ENCODE measurements at regions not wholly inside any gene's neighbourhood (a gene's known extent, or its start where the extent isn't known, plus 50 kb on each side); places are given as distances from the start of the nearest gene placed in this dataset.

DNA sequence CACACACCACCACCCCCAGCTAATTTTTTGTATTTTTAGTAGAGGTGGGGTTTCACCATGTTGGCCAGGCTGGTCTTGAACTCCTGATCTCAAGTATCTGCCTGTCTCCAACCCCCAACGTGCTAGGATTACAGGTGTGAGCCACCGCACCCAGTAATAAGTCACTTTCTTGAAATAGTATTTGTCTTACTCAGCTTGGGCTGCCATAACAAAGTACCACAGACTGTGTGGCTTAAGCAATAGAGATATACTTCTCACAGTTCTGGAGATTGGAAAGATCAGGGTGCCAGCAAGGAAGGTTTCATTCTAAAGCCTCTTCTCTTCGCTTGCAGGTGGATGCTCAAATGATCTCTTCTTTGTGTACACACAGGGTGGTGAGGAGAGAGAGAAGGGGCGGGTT lies 99.8 kb downstream of the ARRDC3 start:
- no peak for DNase-seq (ENCODE audit: low read depth)
- H3K4me3 ChIP-seq (ENCODE audit: low read depth, low read length), result no peak overlapping the region
- TF ChIP-seq CTCF (conservative IDR thresholded peaks at IDR 0.05; ENCODE audit: low read depth, low read length), result no peak

DNA sequence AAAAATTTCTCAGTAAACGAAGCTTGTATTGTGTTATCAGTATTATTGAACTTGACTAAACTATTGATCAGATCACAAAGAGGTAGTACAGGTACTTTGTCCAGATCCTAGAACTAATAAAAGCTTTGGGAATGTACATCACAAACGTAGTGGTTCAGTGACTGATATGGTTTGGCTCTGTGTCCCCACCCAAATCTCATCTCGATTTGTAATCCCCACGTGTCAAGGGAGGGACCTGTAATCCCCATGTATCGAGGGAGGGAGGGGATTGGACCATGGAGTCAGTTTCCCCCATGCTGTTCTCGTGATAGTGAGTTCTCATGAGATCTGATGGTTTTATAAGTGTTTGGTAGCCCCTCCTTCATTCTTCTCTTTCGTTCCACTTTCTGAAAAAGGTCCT lies 100.9 kb downstream of the ARRDC3 start:
- TF ChIP-seq CTCF (conservative IDR thresholded peaks at IDR 0.05; ENCODE audit: low read depth, low read length), result no peak
- H3K4me3 ChIP-seq (ENCODE audit: low read depth, low read length), result no peak overlapping the region
- no peak for DNase-seq (ENCODE audit: low read depth)

DNA sequence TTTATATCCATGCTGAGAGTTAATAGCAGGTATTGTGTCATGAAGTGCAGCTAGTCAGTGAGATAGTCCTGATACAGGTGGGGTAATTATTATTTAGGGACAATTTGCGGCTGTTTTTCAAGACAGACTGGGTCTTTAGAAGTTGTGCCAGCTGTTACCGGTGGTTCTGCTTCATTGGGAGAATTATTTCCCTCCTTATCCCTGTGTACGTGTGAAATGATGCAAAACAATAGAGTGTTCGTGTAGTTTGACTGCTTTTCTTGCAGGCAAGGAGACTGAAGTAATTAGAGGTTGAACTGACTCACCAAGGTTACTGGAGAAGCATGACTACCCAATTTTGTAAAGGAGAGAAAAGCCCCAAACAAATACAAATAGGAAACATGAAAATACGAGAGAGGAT lies 101.7 kb downstream of the ARRDC3 start:
- TF ChIP-seq CTCF (conservative IDR thresholded peaks at IDR 0.05; ENCODE audit: low read depth, low read length), result no peak
- H3K4me3 ChIP-seq (ENCODE audit: low read depth, low read length), result no peak overlapping the region
- peak; percentile 91 for DNase-seq (ENCODE audit: low read depth)

- H3K4me3 ChIP-seq (ENCODE audit: low read depth, low read length), result peak overlapping the region; percentile 58
- peak; percentile 7 for TF ChIP-seq CTCF (conservative IDR thresholded peaks at IDR 0.05; ENCODE audit: low read depth, low read length)
- peak; percentile 92 for DNase-seq (ENCODE audit: low read depth)
Measured at GRCh38 chr5:91280362-91281269, 102.5 kb downstream of the ARRDC3 start.

- no peak for TF ChIP-seq CTCF (conservative IDR thresholded peaks at IDR 0.05; ENCODE audit: low read depth, low read length)
- no peak for DNase-seq (ENCODE audit: low read depth)
- no peak overlapping the region for H3K4me3 ChIP-seq (ENCODE audit: low read depth, low read length)
Measured at GRCh38 chr5:91277840-91278239, 105.3 kb downstream of the ARRDC3 start.

- no peak for TF ChIP-seq CTCF (conservative IDR thresholded peaks at IDR 0.05; ENCODE audit: low read depth, low read length)
- no peak for DNase-seq (ENCODE audit: low read depth)
- no peak overlapping the region for H3K4me3 ChIP-seq (ENCODE audit: low read depth, low read length)
Measured at GRCh38 chr5:91277093-91277626, 106.0 kb downstream of the ARRDC3 start.
